ENCODE measurements at regions not wholly inside any gene's neighbourhood (a gene's known extent, or its start where the extent isn't known, plus 50 kb on each side); places are given as distances from the start of the nearest gene placed in this dataset.

DNA sequence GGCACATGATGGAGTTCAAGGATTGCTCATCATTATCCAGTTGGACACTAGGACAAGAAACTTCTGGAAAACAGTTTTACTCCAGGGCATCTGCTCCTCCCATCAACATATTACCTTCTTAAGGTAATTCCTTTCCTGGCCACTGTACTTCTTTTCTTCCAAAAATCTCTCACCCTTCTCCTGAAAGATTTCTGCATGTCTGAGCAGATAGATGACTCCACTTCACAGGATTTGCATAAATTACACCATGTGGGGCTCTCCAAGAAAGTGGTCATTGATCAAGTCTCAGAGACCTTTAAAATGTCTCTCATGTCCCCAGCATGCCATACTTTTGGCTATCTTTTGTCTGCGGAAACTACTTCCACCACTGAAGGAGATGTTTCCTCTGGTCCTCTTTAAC is 103.2 kb upstream of the TNFAIP3 start:
- no peak for DNase-seq

DNA sequence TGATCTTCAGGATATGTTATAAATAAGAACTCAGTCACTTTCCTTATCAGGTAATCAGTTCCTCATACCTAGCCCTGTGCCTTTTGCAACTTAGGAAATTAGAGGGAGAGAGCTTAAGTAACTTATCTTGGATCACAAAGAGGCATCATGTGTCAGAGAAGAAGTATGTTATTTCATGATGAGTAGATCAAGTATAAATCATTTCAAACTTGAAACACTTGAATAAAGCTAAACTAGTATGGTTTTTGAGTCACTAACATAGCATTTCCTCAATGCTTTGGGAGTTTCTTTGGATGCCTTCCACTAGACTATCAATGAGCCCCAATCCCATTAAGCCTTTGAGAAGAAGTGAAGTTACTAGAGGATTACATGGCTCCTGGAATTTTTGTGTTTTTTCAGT is 102.6 kb upstream of the TNFAIP3 start:
- DNase-seq = no peak

DNA sequence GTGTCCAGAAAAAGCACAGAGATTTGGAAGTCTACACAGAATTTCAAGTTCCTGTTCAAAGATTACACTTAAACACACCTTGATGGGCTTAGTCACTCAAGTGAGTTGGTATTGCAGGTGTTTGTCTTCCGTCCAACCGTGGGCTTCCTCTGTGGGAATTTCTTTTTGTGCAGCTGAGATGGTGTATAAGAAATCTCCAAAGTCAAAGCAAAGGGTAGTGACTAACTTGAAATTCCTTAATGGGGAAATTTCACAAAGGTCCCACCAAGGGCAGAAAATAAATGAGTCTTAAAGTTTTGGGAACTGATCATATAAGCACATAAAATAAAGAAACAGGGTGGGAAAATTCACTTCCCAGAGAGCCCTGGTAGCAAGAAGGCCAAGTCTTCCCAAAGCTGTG is 102.0 kb upstream of the TNFAIP3 start:
- no peak for DNase-seq

DNA sequence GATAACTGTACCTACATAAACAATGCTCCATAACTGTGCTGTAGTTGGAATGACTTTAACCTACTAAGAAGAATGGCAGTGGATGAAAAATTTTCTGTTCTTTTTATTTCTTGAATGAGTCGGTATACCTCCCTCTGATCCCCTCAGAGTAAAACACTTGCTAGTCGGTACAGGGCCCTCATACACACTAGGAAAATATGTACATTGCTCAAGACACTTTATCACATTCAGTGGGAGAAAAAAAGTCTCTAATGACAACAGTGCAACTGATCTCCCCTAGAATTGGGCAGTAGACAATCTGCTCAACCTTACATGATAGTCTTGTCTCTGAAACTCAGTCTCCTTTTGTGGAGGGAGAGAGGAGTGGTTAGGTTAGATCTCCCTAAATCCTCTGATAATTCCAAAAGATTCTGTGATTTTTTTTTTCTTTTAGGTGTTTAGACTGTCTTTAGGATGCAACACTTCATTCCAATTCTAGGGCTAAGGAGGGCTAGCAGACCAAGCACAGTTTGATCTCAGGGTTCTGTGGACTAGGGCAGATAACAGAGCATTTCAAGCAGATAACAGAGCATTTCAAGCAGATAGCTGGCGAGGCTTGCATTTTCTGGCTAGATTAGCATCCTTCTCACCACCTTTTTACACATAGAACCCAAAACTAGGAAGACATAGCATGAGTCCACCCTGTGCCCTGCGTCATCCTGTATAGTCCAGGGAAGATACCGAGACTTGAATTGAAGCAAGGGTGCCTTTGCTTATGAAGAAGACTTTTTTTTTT is 100.3 kb upstream of the TNFAIP3 start:
- no peak for DNase-seq

DNA sequence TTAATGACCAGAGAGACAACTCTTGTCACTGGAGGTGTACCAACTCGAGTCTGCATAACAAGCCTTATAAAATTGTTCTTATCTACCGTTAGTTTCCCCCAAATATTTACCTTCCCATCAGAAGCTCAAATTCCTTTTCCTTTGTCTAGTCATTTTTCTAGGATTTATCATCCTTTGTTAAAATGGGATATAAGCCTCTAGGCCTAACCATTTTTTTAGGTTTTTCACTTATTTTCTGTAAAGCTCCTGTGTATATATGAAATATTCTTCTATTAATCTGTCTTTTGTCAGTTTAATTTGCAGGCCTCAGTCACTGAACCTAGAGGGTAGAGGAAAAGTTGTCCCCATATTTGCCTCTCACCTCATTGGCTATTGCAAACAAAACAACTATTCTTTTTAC is 99.6 kb upstream of the TNFAIP3 start:
- DNase-seq = no peak

DNA sequence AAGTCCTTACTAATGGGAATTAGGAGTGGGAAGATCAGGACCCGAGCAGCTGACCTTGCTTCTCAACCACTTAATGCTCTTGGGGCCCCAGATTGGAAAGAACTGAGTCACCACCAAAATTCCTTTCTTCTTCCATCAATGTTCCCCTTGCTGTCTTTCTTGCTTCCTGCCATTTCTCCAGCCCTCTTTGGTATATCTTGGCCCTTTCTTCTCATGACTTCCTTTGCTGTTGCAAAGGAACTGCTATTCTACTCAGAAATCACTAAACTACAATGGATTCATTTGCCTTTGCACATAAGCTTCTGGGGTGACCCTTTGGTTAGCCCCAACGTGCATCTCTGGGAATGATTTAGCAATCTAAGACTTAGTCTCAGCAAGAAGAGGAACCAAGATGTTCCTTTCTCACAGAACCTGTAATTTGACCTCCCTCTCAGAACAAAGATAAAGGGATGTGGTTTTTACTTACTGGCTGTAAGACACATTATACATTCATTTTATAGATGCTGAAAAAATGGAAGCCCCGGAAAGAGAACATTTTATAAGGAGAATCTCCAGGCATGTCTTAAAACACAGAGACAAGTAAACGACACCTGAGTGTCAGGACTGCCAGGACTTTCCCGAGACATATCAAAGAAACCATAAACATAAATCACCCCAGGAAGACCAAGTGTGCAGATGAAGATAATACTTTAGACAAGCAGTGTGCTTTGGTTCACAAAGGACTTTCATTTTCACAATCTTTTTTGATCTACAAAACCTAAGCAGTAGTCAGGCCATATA is 99.0 kb upstream of the TNFAIP3 start:
- no peak for DNase-seq

DNA sequence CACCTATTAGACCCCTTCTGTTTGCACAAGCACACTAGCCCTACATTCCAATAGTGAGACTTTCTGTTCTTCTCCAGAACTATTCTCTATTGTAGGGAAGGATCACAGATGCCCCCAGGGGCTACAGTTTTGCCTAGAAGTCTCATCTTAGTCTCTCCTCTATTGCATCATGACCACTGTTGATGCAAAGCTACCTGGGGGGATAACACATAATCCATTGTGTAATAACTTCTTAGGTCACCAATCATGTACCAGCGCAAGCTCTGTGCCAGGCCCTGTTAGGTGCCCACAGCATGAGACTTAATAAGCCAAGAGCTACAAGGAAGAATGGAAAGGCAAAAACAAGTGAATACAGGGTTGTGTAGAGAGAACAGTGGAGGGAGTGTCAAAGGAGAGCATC is 98.1 kb upstream of the TNFAIP3 start:
- no peak for DNase-seq

DNA sequence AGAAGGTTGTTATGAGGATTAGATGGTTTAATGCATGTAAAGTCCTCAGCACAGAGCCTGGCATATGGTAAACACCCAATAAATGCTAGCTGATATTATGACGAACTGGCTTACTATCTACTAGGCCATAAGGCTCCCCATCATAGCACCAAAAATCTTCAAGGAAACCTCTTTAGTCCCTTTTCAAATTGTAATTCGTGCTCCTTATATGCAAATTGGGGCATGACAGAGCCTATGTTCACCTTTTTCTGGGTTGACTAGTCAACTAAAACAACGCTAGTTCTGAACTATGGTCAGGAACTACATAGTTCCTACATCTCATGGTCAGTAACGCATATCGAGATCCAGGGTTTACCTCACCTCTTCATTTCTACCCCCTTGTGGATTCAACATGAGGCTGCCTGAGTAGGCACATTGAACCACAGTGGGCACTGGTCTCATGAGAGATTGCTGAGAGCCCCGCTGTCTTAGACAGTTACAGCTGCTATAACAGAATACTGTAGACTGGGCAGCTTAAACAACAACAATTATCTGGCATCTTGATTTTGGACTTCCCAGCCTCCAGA is 97.2 kb upstream of the TNFAIP3 start:
- no peak for DNase-seq

DNA sequence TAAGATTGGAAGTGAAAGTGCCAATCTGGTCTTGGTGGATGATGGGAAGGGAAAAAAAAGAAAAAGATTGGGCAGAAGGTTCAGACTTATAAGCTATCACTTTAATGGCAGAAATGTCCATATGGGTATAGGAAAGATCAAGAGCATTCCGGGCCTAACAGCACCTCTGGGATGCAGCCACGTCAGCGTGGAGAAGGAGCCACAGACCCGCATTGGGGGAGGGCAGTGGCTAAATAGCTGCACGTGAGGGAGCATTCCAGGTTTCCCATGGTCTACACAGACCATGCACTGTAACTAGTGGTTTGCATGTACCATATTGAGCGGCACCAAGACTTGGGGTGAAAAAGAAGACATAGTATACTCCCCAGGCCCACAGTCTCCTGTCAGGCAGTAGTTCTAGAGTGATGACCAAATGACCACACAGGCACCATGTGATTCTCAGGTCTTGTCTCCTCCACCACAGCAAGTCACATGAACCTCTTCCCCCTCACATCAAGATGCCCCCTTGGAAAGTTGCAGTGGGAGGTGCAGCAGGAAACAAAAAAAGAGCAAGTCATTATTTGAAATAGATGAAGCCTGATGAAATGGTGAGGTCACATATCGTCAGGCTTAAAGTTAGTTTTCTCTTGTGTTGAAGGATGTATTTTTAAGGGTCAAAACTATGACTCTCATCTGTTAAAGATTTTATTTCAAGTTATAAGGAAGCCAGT is 94.4 kb upstream of the TNFAIP3 start:
- DNase-seq = no peak

DNA sequence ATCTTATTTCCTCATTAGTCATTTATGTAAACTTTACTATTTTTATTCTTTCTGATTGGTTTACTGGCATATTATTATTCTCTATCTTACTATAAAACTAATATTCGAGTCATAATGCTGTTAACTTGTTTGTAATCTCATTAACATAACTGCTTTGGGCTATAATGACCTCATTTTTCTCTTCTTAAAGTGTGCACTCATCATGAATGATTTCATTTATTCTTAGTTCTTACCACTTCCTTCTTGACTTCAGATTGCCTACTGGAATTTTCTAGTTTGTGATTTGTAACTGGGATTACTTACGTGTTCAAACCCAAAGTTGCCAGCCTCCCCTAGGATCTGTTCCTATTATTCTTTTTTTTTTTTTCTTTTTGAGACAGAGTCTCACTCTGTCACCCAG is 91.8 kb upstream of the TNFAIP3 start:
- DNase-seq = no peak

DNA sequence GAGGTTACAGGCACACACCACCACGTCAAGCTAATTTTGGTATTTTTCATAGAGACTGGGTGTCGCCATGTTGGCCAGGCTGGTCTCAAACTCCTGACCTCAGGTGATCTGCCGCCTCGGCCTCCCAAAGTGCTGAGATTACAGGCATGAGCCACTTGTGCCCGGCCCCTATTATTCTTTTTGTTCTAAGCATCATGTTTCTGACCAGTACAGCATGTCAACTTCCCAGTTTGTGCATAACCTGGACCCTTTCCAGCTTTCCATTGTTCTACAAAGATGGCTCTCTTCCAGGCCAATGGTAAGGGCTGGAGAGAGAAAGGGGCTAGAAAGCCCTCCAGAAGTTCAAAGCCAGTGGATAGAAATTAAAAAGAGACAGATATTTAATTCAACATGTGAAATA is 91.3 kb upstream of the TNFAIP3 start:
- DNase-seq = no peak

DNA sequence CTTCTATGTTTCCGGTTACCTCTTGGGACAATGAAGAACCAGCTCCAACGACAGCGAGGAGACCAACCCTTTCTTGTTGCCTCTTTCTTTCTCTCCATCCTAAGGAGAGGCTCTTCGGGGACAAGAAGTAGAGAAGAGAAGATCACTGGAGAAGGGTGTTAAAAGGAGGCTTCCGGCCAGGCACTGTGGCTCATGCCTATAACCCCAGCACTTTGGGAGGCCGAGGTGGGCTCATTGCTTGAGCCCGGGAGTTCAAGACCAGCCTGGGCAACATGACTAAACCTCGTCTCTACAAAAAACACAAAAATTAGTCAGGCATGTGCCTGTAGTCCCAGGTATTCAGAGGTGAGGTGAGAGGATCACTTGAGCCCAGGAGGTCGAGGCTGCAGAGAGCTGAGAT is 90.8 kb upstream of the TNFAIP3 start:
- DNase-seq = no peak

DNA sequence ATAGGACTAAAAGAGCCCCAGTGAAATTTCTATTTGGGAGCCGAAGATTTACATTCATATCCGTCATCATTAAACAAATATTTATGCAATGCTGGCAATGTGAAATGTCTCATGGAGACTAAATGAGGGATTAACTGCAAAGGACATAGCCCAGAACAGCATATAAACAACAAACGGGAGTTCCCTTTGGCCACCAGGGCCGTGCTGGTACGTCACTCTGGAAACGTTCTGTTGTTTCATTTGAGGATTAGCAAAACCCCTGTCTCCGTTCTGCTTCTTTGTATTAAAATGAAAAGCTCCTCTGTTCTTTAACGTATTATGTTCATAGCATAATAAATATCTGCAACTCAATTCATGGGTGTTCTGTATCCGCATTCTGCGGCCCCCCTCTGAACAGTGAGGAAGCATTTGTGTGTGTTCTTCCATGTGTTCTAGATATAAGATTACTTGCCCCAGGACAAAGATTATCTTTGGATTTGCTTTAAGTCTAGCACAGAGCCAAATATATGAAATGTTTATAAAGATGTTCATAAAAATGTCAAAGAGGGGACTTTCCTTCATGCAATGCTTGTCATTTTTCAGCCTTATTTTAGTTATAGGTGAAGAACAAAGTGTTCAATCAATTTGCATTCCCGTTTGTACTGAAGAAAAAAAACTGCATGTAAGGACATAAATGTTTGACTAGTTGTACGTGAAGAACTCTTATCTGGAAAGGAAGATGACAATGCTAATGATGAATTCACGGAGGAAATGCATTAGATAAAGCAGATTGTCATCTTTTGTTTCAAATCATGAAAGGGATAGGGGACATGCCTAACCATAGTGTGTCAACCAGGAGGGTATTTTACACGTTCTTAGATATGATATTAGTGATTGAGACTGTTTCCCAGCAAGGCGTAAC is 90.0 kb upstream of the TNFAIP3 start:
- DNase-seq = no peak

DNA sequence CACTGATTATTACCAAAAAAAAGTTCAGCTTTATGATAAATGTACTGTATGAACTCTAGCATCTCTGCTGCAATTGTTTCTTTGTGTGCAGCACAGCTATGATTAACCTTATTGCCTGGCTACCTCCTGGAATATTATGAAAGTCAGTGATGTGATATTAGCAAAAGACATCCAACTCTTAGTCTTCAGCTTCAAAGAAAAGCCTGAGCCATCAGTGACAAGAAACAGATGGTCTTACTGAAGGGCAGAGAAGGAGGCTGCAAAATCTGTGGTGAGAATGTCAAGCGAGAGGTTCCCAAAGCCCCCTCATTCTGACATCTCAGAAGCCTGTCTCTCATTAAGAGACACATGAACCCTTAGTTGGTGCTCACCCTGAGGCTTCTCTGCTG is 89.4 kb upstream of the TNFAIP3 start:
- no peak for DNase-seq

DNA sequence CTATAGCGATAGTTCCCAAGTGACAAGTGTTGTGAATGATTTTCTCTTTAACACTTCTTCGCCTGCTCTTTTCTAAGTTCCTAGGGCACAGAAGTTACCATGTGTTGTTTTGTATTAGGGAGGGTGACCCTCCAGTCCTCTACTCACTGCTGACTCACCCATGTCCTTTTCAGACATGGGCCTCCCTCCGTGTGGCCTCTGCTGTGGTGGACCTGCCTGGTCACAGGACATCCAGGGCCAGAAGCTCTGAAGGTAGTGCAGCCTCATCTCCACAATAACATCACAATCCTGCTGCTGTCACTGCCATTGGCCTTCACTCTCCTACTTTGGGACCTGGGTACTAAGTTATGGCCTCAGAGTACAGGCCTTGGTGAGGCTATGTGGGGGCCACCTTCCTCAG is 87.1 kb upstream of the TNFAIP3 start:
- DNase-seq = no peak

DNA sequence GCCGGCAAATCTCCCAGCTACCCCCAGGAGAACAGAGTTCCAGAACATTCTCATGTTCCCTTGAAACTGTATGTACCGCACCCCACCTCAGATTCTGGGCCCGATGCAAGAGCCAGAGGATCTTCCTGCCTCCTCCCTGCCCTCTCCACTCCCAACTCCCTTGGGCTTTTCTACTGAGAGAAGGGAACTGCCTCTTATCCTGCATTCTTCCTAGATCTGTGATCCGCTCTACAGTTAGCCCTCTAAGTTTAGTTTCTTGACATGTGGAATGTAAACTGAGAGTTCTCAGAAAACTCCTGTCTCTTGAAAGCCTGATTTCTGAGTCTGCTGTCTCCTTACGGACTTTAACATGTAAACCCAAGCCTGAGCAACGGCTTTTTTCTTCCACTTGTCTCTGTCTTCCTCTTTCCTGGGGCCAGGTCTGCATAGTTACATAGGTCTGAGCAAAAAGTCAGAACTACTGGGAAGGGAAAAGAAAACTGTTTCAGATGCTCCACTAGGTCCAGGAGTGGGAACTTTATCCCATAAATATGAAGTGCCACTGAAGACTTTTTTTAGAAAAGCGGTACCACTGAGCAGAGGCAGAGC is 86.5 kb upstream of the TNFAIP3 start:
- DNase-seq = no peak

DNA sequence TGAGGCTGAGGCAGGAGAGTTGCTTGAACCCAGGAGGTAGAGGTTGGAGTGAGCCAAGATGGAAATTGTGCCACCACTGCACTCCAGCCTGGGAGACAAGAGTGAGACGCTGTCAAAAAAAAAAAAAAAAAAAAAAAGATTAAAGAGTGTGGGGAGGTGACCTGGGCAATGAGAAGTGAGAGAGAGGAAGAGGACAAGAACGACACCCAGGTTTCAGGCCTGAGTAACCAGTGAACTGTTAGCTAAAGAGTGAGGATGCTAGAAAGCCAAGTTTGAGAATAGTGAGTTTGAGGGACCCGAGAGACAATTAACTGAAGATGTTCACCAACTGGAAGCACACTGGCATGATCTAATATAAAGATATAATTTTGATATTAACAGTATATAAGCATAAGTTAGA is 85.4 kb upstream of the TNFAIP3 start:
- DNase-seq = no peak

DNA sequence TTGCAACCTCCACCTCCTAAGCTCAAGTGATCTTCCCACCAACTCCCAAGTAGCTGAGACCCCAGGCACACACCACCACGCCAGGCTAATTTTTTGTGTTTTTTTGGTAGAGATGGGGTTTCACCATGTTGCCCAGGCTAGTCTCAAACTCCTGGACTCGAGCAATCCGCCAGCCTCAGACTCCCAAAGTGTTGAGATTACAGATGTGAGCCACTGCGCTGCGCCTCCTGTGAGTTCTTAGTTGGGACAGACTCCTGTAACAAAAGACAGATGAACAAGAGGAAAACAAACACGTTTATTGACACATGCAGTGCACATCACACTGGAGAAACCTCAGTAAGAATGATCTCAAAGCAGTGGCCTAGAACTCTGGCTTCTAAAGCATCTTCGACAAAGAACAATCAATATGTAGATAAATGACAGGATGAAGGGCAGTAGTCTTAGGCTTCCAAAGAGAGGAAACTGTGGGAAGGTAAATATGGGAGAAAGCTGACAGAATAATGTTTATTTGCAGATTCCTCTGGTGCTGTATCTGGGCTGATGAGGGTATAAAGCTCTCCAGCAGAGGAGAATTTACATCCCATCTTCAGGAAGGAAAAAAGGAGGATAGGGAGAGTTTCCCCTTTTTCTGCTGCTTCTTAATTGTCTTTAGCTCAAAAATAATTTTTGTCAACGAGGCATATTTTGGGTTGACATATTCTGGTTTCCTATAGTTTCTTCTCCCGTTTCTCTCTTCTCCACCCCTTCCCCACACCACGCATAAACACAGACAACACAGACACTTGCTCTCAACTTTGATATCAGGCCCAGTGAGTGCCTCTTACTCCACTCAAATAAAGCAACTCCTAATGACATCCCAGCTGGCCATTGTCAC is 84.7 kb upstream of the TNFAIP3 start:
- DNase-seq = no peak

DNA sequence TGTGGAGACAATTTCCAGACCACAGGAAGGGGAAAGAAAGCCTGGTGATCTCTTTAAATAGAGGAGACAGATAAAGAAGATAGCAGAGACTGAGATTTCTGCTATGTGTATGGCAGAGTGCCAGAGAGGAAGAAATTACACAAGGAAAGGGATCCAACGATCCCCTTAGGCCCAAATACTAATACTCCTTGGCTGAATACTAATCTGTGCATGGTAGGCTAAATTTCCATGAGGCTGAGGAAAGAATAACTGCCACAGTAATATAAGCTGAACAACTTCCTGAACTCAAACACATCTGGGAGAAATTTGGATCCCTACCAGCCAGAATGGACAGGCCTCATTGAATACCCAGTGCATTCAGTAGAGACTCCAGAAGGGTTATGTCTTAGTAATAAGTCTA is 83.3 kb upstream of the TNFAIP3 start:
- no peak for DNase-seq

DNA sequence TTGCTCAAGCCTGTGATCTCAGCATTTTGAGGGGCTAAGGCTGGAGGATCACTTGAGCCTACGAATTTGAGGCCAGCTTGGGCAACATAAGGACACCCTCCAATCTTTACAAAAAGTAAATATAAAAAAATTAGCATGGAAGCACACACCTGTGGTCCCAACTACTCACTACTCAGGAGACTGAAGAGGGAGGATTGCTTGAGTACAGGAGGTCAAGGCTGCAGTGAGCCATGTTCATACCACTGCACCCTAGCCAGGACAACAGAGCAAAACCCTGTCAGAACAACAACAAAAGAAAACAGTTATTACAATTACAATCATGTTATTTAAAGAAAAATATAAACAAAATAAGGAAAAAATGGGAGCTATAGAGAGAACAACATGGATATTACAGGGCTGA is 82.5 kb upstream of the TNFAIP3 start:
- no peak for DNase-seq

DNA sequence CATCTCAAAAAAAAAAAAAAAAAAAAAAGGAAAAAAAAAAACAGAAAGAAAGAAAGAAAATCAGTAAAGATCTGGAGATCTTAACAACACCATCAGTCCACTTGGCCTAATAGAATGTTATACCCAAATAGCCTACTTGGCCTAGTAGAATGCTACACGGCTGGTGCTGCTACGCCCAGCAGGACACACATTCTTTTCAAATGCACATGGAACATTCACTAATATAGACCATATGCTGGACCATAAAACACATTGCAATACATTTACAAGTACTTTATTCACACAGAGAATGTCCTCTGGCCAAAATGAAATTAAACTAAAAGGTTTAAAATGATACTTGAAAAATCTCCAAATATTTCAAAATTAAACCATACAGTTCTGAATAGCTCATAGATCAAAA is 80.0 kb upstream of the TNFAIP3 start:
- no peak for DNase-seq

Measured in SHP77 (cell line).